IPS-15b (cell line): ENCODE measurements at regions not wholly inside any gene's neighbourhood (a gene's known extent, or its start where the extent isn't known, plus 50 kb on each side); places are given as distances from the start of the nearest gene placed in this dataset.
"Not testable (repeated sequence)": the region's sequence is repeated elsewhere in the genome, so short reads cannot be mapped to it uniquely, and the experiment has no call there.

ENCODE experiments used
- H3K27me3 ChIP-seq: one replicate; pipeline ENCODE4 v1.6.1; 2013; ENCODE audit warnings: low read length; ENCODE audit not compliant: control insufficient read depth, insufficient read depth
- H3K36me3 ChIP-seq: one replicate; pipeline ENCODE4 v1.6.1; 2013; ENCODE audit warnings: low read length; ENCODE audit not compliant: control insufficient read depth, insufficient read depth
- H3K4me1 ChIP-seq: one replicate; pipeline ENCODE4 v1.6.1; 2013; ENCODE audit warnings: mild to moderate bottlenecking, low read length; ENCODE audit not compliant: control insufficient read depth, insufficient read depth
- H3K4me3 ChIP-seq: one replicate; pipeline ENCODE4 v1.5.1; 2013; ENCODE audit warnings: low read depth, low read length
- H3K9ac ChIP-seq: one replicate; pipeline ENCODE4 v1.6.1; 2013; ENCODE audit warnings: low read depth, mild to moderate bottlenecking, low read length
- H3K9me3 ChIP-seq: one replicate; pipeline ENCODE4 v1.6.1; 2013; ENCODE audit warnings: mild to moderate bottlenecking, low read length; ENCODE audit not compliant: control insufficient read depth, insufficient read depth

GRCh38 chr14:106318700-106319099, 792.3 kb downstream of the TMEM121 start:
- Histone ChIP-seq H3K9ac (no peak overlapping the region), H3K36me3 (no peaks in the 10 kb centered on the region), H3K4me1 (no peaks in the 10 kb centered on the region), H3K9me3 (peaks cover 27% of the 10 kb centered on the region), H3K4me3 (no peak overlapping the region), H3K27me3 (no peaks in the 10 kb centered on the region)

- not testable (repeated sequence) for H3K4me3 ChIP-seq, H3K9ac ChIP-seq, H3K27me3 ChIP-seq, H3K4me1 ChIP-seq, H3K36me3 ChIP-seq
- peaks cover 12% of the 10 kb centered on the region for H3K9me3 ChIP-seq
These were observed 797.6 kb downstream of the TMEM121 start for GRCh38 chr14:106323970-106324369.

- no peaks in the 10 kb centered on the region for H3K4me1 ChIP-seq
- peaks cover 6% of the 10 kb centered on the region for H3K9me3 ChIP-seq
These were observed 800.9 kb downstream of the TMEM121 start for GRCh38 chr14:106327234-106327633.

GRCh38 chr14:106327702-106328353, 801.4 kb downstream of the TMEM121 start:
- H3K4me1 ChIP-seq, H3K27me3 ChIP-seq, H3K9me3 ChIP-seq, H3K4me3 ChIP-seq, H3K36me3 ChIP-seq, H3K9ac ChIP-seq: not testable (repeated sequence)

More at GRCh38 chr14:106327234-106327633, 800.9 kb downstream of the TMEM121 start:
- Histone ChIP-seq H3K9ac (no peak overlapping the region), H3K27me3 (no peaks in the 10 kb centered on the region), H3K4me3 (no peak overlapping the region), H3K36me3 (no peaks in the 10 kb centered on the region)

GRCh38 chr14:106329243-106329642, 802.9 kb downstream of the TMEM121 start:
- not testable (repeated sequence) for H3K4me3 ChIP-seq, H3K9me3 ChIP-seq, H3K9ac ChIP-seq, H3K36me3 ChIP-seq, H3K4me1 ChIP-seq, H3K27me3 ChIP-seq

GRCh38 chr14:106329987-106330774, 803.8 kb downstream of the TMEM121 start:
- H3K36me3 ChIP-seq, H3K9me3 ChIP-seq, H3K9ac ChIP-seq, H3K27me3 ChIP-seq, H3K4me1 ChIP-seq, H3K4me3 ChIP-seq: not testable (repeated sequence)

GRCh38 chr14:106334428-106335109, 808.2 kb downstream of the TMEM121 start:
- H3K9ac ChIP-seq, H3K27me3 ChIP-seq, H3K9me3 ChIP-seq, H3K4me3 ChIP-seq, H3K36me3 ChIP-seq, H3K4me1 ChIP-seq: not testable (repeated sequence)

- not testable (repeated sequence) for H3K36me3 ChIP-seq, H3K4me1 ChIP-seq, H3K4me3 ChIP-seq, H3K9me3 ChIP-seq, H3K9ac ChIP-seq, H3K27me3 ChIP-seq
These were observed 808.7 kb downstream of the TMEM121 start for GRCh38 chr14:106335110-106335429.

- not testable (repeated sequence) for H3K27me3 ChIP-seq, H3K36me3 ChIP-seq, H3K9ac ChIP-seq, H3K4me1 ChIP-seq, H3K4me3 ChIP-seq, H3K9me3 ChIP-seq
These were observed 812.4 kb downstream of the TMEM121 start for GRCh38 chr14:106338775-106339174.

GRCh38 chr14:106340658-106341057, 814.3 kb downstream of the TMEM121 start:
- H3K4me1 ChIP-seq, H3K9me3 ChIP-seq, H3K4me3 ChIP-seq, H3K27me3 ChIP-seq, H3K36me3 ChIP-seq, H3K9ac ChIP-seq: not testable (repeated sequence)

- H3K4me1 ChIP-seq, H3K36me3 ChIP-seq, H3K27me3 ChIP-seq, H3K4me3 ChIP-seq, H3K9me3 ChIP-seq, H3K9ac ChIP-seq: not testable (repeated sequence)
These were observed 814.8 kb downstream of the TMEM121 start for GRCh38 chr14:106341161-106341560.

- H3K36me3 ChIP-seq = no peaks in the 10 kb centered on the region
- peaks cover 29% of the 10 kb centered on the region for H3K9me3 ChIP-seq
- H3K9ac ChIP-seq = no peak overlapping the region
- no peak overlapping the region for H3K4me3 ChIP-seq
- H3K4me1 ChIP-seq = no peaks in the 10 kb centered on the region
- H3K27me3 ChIP-seq = no peaks in the 10 kb centered on the region
These were observed 817.2 kb downstream of the TMEM121 start for GRCh38 chr14:106343626-106344025.
